Activated B cell treated with CpG ODN at 0.5 μM for 24 hours (primary cell): ENCODE measurements at regions not wholly inside any gene's neighbourhood (a gene's known extent, or its start where the extent isn't known, plus 50 kb on each side); places are given as distances from the start of the nearest gene placed in this dataset.

ENCODE experiments used
- ATAC-seq: fragments of 200-7000 bp; cut with Tn5 transposase; one replicate; pipeline ENCODE4 v1.10.0; 2021; ENCODE audit warnings: low read depth, mild to moderate bottlenecking, moderate library complexity
- CTCF ChIA-PET: fragments of 350-600 bp; sonication (Branson Sonifier 250); formaldehyde crosslinking; loops from one replicate; lab custom pipeline; 2021; ENCODE audit warnings: antibody characterized with exemption; lab: Charles Lee
- POLR2A ChIA-PET: fragments of 350-600 bp; sonication (Branson Sonifier 250); formaldehyde crosslinking; loops from one replicate; lab custom pipeline; 2021; ENCODE audit warnings: antibody characterized with exemption; lab: Charles Lee
- DNase-seq: peaks from one replicate; pipeline ENCODE4 v3.0.0; 2022
- H3K27ac Mint-ChIP-seq: one replicate; pipeline ENCODE4 v1.8.0; 2020; ENCODE audit warnings: mixed read lengths
- H3K27me3 Mint-ChIP-seq: one replicate; pipeline ENCODE4 v1.8.0; 2021; ENCODE audit warnings: mixed read lengths
- H3K36me3 Mint-ChIP-seq: one replicate; pipeline ENCODE4 v1.8.0; 2021; ENCODE audit warnings: low read depth, mixed read lengths
- H3K4me1 Mint-ChIP-seq: one replicate; pipeline ENCODE4 v1.8.0; 2021; ENCODE audit warnings: mixed read lengths
- H3K4me3 Mint-ChIP-seq: one replicate; pipeline ENCODE4 v1.8.0; 2020; ENCODE audit warnings: mild to moderate bottlenecking, mixed read lengths
- H3K9me3 Mint-ChIP-seq: one replicate; pipeline ENCODE4 v1.8.0; 2020; ENCODE audit warnings: mixed read lengths
- intact Hi-C: fragments of 100-400 bp; cut with micrococcal nuclease; formaldehyde crosslinking; loops from one replicate; pipeline ENCODE4 v1.15.1; 2024
- TF ChIP-seq, protein P1 (sequence below): fragments of 200-600 bp; IDR thresholded peaks from one replicate; pipeline ENCODE4 v1.8.0; 2022; ENCODE audit warnings: antibody characterized with exemption, mild to moderate bottlenecking

DNA sequence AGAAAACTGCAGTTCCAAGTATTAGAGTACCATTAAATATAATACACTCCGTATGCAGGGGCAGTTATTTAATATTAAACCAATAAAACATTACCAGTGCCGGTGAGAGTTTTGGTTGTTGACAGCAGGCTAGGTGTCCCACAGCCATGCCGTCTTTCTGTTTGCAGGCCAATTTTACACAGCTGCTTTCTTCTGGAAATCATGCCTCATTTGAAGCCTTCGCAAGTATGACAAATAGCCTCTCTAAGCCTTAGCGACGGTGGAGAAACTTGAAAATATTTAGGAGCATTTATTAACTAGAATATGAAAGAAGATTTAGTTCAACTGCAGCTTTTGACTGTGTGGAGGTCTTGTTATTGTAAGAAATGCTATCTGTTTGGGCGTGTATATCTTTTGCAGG lies 226.0 kb downstream of the BMP2 start:
- no peak overlapping the region for H3K4me3 Mint-ChIP-seq
- TF ChIP-seq, protein P1, sequence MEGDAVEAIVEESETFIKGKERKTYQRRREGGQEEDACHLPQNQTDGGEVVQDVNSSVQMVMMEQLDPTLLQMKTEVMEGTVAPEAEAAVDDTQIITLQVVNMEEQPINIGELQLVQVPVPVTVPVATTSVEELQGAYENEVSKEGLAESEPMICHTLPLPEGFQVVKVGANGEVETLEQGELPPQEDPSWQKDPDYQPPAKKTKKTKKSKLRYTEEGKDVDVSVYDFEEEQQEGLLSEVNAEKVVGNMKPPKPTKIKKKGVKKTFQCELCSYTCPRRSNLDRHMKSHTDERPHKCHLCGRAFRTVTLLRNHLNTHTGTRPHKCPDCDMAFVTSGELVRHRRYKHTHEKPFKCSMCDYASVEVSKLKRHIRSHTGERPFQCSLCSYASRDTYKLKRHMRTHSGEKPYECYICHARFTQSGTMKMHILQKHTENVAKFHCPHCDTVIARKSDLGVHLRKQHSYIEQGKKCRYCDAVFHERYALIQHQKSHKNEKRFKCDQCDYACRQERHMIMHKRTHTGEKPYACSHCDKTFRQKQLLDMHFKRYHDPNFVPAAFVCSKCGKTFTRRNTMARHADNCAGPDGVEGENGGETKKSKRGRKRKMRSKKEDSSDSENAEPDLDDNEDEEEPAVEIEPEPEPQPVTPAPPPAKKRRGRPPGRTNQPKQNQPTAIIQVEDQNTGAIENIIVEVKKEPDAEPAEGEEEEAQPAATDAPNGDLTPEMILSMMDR = no peak
- no peaks in the 10 kb centered on the region for H3K4me1 Mint-ChIP-seq
- intact Hi-C loops = no loop called here
- no peak for DNase-seq
- no peak overlapping the region for H3K27ac Mint-ChIP-seq
- H3K9me3 Mint-ChIP-seq = peaks cover 2% of the 10 kb centered on the region
- ChIA-PET POLR2A (no interaction called here), CTCF (no interaction called here)
- no peak for ATAC-seq
- H3K36me3 Mint-ChIP-seq = no peaks in the 10 kb centered on the region
- no peaks in the 10 kb centered on the region for H3K27me3 Mint-ChIP-seq

DNA sequence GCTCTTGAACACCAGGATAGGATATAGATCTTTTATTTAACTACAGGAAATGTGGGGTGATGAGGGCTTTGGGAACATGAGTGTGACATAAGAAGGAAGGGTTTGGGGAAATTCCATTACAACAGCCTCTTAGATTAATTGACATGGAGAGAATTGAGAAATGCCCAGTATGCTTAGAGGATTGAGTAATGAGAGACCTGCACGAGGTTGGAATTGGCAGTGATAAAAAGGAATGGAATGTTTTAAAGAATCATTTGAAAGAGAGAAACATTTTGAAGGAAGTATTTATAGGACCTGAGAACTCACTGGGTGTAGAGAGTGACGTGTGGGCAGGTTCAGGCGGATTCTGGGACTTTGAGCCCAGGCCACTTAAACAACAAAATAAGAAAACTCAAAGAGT lies 227.0 kb downstream of the BMP2 start:
- POLR2A ChIA-PET = no interaction called here
- TF ChIP-seq, protein P1 = no peak
- intact Hi-C loops = no loop called here

DNA sequence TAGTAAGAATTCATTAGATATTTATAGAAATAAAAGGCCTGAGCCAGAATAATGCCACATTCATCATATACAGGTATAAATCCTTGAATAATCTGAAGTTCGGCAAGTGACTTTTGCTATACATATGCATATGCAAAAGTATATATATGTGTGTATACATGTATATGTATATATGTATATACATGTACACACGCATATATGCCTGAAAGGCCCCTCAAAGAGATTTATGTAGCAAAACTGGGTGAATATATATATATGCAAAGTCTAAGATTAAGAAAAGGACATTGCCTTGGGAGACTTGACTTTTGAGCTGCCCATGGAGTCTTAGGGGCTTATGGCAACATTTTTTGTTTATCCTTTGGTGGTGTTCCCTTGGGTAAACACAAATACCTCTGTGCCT lies 231.4 kb downstream of the BMP2 start:
- Mint-ChIP-seq H3K4me1 (no peaks in the 10 kb centered on the region), H3K36me3 (no peaks in the 10 kb centered on the region), H3K9me3 (no peaks in the 10 kb centered on the region), H3K27ac (no peak overlapping the region), H3K27me3 (no peaks in the 10 kb centered on the region), H3K4me3 (no peak overlapping the region)
- DNase-seq (no peak), ATAC-seq (no peak)
- TF ChIP-seq, protein P1 = no peak
- intact Hi-C loops = no loop called here
- POLR2A ChIA-PET = no interaction called here
- CTCF ChIA-PET = no interaction called here

More for the DNA sequence above, 227.0 kb downstream of the BMP2 start:
- ATAC-seq (no peak), DNase-seq (no peak)
- no peaks in the 10 kb centered on the region for H3K36me3 Mint-ChIP-seq
- no peaks in the 10 kb centered on the region for H3K4me1 Mint-ChIP-seq
- no peak overlapping the region for H3K27ac Mint-ChIP-seq
- H3K27me3 Mint-ChIP-seq = no peaks in the 10 kb centered on the region
- H3K9me3 Mint-ChIP-seq = peaks cover 2% of the 10 kb centered on the region
- CTCF ChIA-PET = no interaction called here
- H3K4me3 Mint-ChIP-seq = no peak overlapping the region

DNA sequence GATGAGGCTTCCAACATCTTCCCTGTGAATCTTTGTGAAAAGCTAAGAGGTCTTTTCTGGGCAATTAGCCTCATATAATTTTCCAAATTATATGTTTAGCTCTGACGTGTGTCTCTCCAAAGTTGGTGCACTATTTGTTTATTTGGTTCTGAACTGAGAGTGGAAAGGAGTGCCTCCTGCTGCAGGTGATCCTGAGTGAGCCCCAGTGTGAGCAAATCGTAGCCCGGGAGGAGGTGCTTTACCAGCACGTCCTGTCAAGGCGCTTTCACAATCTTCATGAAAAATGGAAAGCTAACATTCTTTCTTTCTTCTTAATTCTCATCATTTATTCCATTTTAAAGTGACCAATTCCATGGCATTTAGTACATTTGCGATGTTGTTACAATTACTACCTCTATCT lies 231.9 kb downstream of the BMP2 start:
- ATAC-seq = no peak
- intact Hi-C loops = no loop called here
- POLR2A ChIA-PET = no interaction called here
- Mint-ChIP-seq H3K4me1 (no peaks in the 10 kb centered on the region), H3K36me3 (no peaks in the 10 kb centered on the region), H3K27ac (no peak overlapping the region), H3K4me3 (no peak overlapping the region), H3K27me3 (no peaks in the 10 kb centered on the region), H3K9me3 (no peaks in the 10 kb centered on the region)
- DNase-seq = no peak
- CTCF ChIA-PET = interaction anchor here (0.6 kb wide), 1 partner anchor 1487 kb away, joined by 3 read pairs; no protein-coding TSS in a partner anchor
- TF ChIP-seq, protein P1 = no peak

DNA sequence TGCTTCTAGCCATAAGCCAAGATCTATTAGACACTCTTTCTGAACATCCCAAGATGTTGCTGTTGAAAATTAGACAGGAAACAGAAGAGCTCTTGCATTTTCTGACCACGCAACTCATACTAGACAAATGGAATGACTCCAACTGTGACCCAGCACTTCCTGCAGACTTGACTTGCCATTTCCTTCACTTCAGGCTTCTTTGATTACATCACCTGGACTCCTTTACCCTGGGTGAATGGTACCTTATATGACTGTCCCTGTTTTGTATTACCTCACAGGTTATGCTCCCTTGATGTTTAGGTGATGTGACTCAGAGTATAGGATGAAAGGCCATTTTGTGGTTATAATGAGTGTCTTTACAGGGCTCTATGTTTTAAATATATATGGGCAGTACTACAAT lies 236.1 kb downstream of the BMP2 start:
- intact Hi-C loops = no loop called here
- peaks cover 14% of the 10 kb centered on the region for H3K9me3 Mint-ChIP-seq
- POLR2A ChIA-PET = no interaction called here
- DNase-seq = no peak
- H3K27ac Mint-ChIP-seq = no peak overlapping the region
- H3K4me1 Mint-ChIP-seq = no peaks in the 10 kb centered on the region
- CTCF ChIA-PET = no interaction called here
- TF ChIP-seq, protein P1 = no peak
- no peaks in the 10 kb centered on the region for H3K36me3 Mint-ChIP-seq
- no peak overlapping the region for H3K4me3 Mint-ChIP-seq
- ATAC-seq = no peak
- no peaks in the 10 kb centered on the region for H3K27me3 Mint-ChIP-seq
